GM12865 (cell line): ENCODE measurements at regions not wholly inside any gene's neighbourhood (a gene's known extent, or its start where the extent isn't known, plus 50 kb on each side); places are given as distances from the start of the nearest gene placed in this dataset.

ENCODE experiments used
- DNase-seq: peaks from one replicate; pipeline ENCODE4 v3.0.0; 2010; ENCODE audit warnings: low read depth
- H3K4me3 ChIP-seq: 2 replicates; pipeline ENCODE4 v1.5.1; 2011; ENCODE audit warnings: mild to moderate bottlenecking, low read depth, low read length, control low read depth
- CTCF ChIP-seq: IDR thresholded peaks from 2 replicates; pipeline ENCODE4 v1.5.1; 2011; ENCODE audit warnings: low read length, control low read depth, low read depth, inconsistent platforms; ENCODE audit not compliant: insufficient read depth; ENCODE audit errors: missing control alignments

- TF ChIP-seq CTCF = no peak
- no peak overlapping the region for H3K4me3 ChIP-seq
- DNase-seq = no peak
Measured at GRCh38 chr5:124551939-124552279, 194.5 kb downstream of the ZNF608 start.

GRCh38 chr5:124550731-124551130 lies 195.7 kb downstream of the ZNF608 start:
- no peak for TF ChIP-seq CTCF
- no peak overlapping the region for H3K4me3 ChIP-seq
- DNase-seq = no peak

GRCh38 chr5:124549891-124550436 lies 196.5 kb downstream of the ZNF608 start:
- no peak for TF ChIP-seq CTCF
- no peak overlapping the region for H3K4me3 ChIP-seq
- no peak for DNase-seq

GRCh38 chr5:124546643-124547042 lies 199.8 kb downstream of the ZNF608 start:
- DNase-seq = no peak
- no peak for TF ChIP-seq CTCF
- no peak overlapping the region for H3K4me3 ChIP-seq

GRCh38 chr5:124544366-124545055 lies 201.9 kb downstream of the ZNF608 start:
- no peak for TF ChIP-seq CTCF
- no peak overlapping the region for H3K4me3 ChIP-seq
- peak; percentile 87 for DNase-seq

- no peak overlapping the region for H3K4me3 ChIP-seq
- TF ChIP-seq CTCF = no peak
- DNase-seq = no peak
Measured at GRCh38 chr5:124538931-124539330, 207.5 kb downstream of the ZNF608 start.

- no peak for DNase-seq
- H3K4me3 ChIP-seq = no peak overlapping the region
Measured at GRCh38 chr5:124538191-124538590, 208.2 kb downstream of the ZNF608 start.

More at GRCh38 chr5:124538191-124538590, 208.2 kb downstream of the ZNF608 start:
- TF ChIP-seq CTCF = no peak
